T-helper 1 cell treated with Interleukin-12 subunit alpha and Interleukin-12 subunit beta and Interleukin-4 antibody, amounts not matched to agents 30 ng/mL and 1 ng/mL, for 36 hours (primary cell): ENCODE measurements at regions not wholly inside any gene's neighbourhood (a gene's known extent, or its start where the extent isn't known, plus 50 kb on each side); places are given as distances from the start of the nearest gene placed in this dataset.

Source experiments
- intact Hi-C: fragments of 100-400 bp; cut with micrococcal nuclease; formaldehyde crosslinking; loops from one replicate; pipeline ENCODE4 v1.15.1; 2024

DNA sequence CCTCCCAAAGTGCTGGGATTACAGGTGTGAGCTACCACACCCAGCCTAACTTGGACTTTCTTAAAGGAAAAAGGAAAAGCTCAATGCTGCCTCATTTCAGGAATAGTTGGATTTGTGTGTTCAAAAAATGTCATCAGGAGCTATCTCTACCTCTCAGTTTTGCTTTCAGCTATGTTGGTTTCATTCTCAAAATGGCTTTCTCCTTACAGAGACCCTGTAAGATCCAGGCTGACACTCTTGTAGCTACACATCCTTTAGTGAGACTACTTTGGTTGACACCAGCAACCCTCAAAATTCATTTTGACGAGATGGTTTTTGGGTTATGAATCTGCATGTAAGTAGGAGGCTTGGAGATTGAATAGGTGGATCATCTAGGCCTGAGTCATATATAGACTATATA is 269.7 kb upstream of the SORCS1 start:
- intact Hi-C loops, result no loop called here

DNA sequence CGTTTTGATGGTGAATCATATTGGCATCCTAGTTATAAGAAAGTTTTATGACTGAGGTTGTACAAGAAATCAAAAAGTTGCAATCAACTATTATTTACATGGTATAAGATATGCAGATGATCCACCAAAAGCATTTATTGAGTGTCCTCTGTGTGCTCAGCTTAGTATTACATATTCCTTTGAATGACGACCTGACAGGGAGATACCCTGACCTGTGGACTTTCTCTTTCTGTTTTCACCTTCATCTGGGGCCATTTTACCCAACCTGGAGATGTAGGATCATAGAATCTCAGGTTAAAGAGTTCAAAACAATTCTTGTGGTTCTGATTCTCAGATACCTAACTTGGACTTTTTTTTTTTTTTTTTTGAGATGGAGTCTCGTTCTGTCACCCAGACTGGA is 269.1 kb upstream of the SORCS1 start:
- intact Hi-C loops, result no loop called here

DNA sequence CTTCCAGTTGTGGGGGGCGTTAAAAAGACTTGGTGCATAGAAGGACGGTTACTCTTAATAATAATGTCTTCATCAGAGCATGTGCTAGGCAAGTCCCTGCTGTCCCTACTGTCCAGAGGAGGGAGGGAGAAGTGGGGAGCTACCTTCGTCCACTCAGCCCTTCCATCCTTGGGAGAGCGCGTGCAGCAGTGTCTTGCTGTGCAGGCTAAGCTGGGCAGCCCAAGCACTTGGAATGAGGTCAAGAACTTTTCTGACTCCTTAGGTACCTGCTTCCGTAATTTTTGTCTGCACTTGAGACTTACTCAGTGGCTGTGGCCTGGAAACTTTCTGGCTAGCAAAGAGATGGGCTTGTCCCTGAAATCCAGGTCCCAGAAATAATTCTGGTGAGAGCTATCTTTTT is 265.9 kb upstream of the SORCS1 start:
- intact Hi-C loops, result no loop called here

DNA sequence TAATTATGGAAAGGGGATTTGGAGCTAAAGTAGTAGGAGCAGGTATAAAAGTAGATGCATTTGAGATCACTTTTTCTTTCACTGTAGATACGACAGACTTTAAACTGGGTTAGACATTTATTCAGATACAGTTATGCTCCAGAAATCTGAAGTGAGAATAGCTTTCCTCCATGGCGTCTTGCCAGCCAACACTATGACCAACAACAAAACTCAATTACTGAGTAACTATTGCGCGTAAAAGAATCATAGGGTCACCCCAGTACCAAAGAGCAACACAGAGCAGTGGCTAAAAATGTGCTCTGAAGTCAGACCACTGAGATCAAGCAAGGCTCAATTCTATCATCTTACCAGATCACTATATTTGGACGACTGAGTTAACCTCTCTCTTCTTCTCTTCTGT is 262.5 kb upstream of the SORCS1 start:
- intact Hi-C loops, result no loop called here

DNA sequence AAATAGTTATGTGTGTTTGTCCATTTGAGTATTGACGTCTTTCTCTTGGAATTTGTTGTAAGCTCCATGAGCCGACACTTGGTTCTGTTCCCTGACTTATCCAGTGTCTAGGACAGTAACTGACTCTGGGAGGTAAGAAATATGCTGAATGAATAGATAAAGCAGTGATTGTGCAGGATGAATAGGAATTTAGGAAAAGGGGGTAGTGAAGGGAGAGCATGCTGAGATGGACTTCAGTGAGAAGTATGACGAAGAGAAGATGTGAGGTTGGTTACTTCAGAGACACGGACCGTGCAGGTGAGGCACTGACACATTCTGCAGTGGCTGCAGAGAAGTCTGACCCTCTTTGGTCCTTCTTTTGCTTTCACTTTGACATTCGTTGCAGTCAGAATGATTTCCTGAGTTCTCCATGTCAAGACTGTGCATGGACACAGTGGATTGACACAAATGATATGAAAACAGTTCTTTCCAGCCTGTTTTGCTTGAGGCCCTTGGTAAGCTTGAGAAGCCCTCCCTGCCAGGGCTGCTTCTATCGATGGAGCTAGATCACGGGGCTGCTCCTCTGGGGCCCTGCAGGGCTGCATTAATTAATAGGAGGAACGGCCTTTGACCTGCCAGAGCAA is 261.5 kb upstream of the SORCS1 start:
- intact Hi-C loops, result no loop called here

DNA sequence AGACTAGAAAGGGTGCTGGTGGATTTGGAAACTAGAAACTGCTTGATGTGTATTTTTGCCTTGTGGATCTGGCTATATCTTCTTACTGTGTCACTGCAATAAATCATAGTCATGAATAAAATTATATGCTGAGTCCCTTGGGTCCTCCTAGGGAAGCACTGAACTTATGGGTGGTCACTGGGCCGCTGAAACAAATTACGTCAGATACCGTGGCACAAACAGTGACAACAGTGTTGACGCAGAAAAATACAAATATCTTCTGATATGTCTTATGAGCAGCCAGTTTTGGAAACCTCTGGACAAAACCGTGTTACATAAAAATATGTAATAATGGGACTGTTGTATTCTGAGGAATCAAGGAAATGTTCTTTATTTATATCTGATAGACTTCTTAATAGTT is 260.1 kb upstream of the SORCS1 start:
- intact Hi-C loops, result no loop called here

DNA sequence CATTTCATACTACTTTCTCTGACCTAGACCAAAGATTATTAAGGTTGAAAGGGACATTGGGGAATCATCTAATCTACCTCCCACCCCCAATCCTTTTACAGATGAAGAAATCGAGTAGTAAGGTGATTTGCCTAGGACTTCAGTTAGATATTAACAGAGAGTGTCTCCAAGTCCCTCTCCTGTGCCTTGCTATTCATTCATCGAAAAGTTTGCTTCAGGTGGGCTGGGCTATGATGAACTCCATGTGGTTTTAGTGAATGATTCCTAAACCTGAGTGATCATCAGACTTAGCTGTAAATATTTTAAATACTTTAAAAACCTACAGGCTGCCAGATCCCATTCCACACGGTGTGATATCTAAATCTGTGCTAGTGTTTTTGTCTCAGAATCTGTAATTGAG is 259.4 kb upstream of the SORCS1 start:
- intact Hi-C loops, result no loop called here

DNA sequence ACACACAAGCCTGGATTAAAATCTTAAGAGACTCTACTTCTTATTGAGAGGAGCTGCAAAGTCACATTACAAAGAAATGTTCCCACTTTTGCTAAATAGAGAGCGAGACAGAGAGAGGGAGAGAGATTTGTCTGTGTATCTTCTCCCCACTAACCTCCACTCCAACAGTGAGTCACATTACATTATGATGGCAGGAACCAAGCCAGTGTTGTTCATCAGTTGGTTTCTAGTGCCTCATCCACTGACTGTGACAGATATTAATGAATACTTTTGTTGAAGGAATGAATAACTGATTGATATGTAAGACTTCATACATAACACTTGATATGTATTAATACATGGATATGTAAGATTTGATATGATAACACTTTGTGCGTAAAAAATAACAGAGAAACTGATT is 258.2 kb upstream of the SORCS1 start:
- intact Hi-C loops, result no loop called here

DNA sequence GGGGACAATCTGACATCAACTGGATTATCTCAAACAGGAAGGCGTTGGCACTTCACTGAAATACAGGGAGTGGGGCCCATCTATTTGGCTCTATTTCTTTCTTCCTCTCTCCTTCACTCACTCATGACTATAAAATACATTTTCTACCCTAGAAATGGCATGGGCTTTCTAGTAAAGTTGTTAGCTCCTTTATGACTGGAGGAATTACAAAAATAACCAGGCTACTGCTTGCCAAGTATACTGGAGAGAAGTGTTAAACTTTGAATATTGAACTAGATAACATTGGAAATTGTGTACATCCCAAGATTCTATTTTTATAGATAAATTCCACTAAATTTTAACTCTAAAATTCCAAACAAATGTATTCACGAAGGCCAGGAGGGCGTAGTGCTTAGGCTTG is 255.7 kb upstream of the SORCS1 start:
- intact Hi-C loops, result no loop called here

DNA sequence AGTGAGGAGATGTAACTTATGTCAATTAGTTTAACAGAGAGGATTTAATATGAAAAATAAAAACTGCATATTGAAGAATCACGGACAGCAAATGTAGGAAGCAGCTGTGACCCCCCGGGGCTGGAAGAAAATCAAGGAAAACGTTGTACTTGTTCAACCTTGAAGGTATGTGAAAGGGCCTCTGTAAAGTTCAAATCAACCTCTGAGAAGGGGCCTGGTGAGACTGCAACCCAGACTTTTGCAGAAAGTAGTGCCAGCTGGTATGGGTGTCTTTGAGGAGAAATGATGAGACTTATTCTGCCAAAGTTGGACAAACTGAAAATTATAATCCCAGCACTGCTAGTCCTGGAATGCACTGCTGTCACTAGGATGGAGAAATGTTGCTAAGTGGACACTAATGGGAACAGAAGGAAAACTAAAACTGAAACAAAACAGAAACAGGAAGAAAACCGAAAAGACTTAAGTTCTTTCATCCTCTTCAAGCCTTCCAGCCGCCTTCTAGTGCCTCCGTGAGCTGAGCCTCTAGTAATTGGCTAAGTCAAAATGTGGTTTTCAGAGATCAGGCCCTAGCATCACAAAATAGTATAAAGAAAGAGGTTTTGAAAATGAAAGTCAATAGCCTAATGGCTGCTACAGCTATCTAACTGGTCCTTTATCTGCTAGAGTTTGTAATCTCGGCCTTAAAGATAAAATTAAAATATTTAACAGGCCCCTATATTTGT is 253.7 kb upstream of the SORCS1 start:
- intact Hi-C loops, result no loop called here

DNA sequence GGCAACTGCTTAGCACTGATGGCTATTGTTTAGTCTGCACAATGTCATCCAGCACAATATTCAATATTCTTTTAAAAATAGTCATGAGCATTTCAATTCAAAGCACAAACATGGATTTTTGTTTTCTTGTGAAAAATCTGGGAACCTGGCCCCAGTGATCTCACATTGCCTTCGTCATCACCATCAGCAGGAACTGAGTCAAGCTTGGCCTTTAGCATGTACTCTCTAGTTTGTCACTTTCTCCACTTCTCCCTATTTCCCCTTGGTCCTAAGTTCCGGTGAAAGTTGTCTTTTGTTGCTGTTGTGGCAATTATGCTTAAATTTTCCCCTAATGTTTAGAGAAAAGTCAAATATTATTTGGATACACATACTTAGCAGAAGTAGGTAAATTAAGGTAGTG is 252.9 kb upstream of the SORCS1 start:
- intact Hi-C loops, result no loop called here

DNA sequence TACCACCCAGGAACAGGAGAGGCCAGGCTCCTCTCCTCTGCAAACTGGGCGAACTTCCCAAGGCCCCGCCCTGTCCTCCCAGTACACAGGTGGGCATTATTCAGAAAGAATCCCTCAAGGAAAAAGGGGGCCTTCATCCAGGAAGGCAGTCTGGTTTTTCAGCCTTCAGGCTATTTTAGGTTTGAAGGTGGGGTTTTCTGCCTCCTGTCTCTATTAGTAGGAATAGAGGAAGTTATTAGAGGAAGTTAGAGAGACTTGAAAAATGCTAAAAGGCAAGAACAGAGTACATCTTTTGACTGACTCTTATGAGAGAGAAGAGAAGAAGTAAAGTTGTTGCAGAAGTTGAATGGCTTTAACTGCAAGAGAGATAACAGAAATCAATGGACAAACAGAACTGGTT is 250.9 kb upstream of the SORCS1 start:
- intact Hi-C loops, result no loop called here

DNA sequence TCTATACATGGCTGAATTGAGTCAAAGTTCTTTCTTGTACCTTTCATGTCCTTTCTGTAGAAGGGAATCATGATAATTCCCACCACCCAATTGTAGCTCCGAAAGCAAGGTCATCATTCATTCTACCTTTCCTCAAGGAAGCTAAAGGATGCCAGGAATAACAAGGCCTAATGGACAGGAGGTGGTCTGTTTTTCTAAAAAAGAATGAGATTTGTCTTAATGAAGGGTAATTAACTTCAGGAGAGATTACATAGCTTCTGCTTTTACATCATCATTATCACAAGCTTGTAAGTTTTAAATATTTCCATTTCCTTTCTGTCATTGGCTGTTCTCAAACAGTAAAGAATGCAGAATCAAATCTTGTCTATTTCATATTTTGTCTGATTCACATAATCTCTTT is 249.5 kb upstream of the SORCS1 start:
- intact Hi-C loops, result no loop called here

DNA sequence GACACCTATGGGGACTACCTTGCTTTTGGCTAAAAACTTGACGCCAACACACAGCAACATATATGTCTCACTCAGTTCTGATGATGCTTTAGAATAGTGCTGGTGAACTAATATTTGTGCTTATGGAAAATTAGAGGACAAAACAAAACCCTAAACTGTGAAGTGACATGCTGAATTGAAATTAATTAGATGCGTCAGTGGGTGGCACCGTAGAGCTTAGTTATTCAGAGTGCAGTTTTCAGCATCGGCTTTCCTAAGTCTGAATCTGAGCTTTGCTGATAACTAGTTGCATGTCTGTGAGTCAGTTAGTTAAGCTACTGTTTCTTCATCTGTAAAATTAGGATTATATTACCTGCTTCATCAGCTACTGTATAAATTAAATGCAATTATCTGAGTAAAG is 245.0 kb upstream of the SORCS1 start:
- intact Hi-C loops, result no loop called here

DNA sequence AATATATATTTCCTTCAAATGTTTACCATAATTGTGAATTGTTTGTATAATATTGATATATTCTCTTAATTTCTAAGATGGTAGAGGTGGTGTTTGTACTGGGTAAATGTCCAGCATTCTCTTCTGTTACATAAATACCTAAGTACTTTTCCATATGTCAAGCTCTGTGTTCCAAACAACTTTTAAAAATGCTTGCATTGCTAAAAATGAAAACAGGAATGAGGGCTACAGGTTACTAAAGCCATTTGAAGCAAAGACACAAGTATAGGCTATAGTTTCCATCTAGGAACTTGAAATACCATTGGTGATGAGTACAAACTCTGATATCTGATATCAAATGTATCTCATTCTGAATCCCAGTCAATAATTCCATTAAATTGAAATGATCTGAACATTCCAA is 233.6 kb upstream of the SORCS1 start:
- intact Hi-C loops, result no loop called here

DNA sequence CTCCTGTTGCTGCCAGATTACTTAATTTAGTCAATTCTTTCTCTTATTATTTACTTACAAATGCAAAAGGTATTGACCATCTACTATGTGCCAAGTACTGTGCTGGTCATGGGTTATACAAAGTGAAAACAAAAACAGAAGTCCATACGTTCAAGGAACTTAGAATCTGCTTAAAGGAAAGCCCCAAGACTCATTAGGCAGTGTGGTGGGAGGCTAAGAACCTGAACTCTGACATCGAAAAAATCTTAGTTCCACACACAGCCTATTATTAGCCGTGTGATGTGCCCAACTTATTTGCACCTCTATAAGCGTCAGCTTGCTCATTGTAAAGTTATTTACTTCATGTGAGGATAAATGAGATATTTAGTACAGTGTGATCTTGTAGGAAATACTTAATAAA is 227.4 kb upstream of the SORCS1 start:
- intact Hi-C loops, result no loop called here

DNA sequence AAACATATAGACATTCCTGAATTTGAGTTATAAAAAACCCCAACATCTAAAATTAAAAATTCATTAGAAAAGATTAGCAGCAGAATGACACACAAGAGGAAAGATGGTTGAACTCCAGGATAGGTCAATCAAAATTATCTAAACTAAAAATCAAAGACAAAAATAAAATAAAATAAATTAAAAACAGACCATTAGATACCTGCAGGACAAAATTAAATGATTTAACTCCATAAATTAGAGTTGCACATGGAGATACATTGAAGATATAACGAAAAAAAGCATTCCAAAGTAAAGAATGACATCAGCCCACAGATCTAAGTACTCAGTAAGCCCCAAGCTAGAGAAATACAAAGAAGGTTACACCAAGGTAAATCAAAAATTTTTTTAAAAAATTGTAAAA is 226.1 kb upstream of the SORCS1 start:
- intact Hi-C loops, result no loop called here

DNA sequence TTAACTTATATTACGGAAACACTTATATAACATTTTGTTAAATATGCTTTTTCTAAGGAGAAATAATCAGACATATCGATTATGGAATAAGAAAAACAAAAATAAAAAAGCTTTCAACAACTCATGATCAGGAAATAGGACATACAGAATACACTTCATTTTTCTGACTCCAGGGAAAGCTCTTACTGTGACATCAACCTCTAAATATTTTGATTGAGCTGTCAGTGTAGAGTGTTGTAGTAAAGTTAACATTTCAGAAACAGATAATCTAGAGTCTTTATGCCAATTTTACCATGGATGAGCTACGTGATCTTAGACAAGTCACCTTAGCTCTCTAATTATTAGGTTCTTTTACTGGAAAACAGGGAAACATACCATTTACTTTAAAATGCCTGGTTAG is 218.9 kb upstream of the SORCS1 start:
- intact Hi-C loops, result no loop called here

DNA sequence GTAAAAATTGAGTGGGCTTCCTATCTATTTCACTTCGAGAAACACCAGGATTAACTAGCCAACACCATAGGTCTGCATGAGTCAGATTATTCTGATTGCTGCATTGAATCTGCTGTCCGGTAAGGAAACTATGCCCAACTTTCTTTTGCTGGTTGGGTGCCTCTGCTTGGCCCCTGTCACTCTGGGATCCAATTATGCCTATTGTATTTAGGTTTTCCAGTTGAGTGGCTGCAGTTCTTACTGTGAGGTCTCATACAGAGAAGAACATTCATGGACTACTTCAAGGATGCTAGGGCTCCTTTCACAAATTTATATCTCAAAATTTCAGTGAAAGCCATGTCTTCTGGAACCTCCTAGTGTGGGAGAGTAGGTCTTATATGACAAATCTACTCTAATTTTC is 215.1 kb upstream of the SORCS1 start:
- intact Hi-C loops, result no loop called here

DNA sequence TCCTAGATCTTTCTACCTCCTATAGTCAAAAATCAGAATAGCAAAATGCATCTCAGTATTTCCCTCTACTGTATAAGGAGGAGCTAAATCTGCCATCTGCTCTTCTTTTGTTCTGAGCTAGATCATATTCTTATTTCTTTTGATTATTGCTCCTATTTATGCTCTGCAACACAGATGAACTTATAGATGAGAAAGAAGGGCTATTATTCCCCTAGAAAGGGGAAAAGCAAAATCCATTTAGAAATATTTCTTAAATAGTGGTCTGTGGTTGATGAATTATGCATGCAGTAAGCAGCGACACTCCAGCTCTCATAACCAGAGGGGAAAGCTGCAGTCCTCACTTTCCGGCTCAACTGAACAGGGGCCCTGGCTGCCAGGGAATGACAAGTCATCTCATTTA is 207.3 kb upstream of the SORCS1 start:
- intact Hi-C loops, result no loop called here

DNA sequence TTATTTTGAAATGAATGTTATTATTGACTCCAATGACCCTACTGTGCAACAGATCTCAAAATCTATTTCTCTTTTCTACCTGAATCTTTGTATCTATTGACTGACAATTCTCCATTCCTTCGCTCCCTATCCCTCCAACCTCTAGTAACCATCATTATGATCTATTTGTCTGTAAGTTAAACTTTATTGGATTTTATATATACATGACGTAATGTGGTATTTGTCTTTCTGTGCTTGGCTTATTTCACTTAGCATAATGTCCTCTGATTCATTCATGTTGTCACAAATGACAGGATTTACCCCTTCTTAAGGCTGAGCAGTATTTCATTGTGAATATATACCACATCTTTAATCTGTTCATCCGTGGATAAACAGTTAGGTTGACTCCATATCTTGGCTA is 200.4 kb upstream of the SORCS1 start:
- intact Hi-C loops, result no loop called here

DNA sequence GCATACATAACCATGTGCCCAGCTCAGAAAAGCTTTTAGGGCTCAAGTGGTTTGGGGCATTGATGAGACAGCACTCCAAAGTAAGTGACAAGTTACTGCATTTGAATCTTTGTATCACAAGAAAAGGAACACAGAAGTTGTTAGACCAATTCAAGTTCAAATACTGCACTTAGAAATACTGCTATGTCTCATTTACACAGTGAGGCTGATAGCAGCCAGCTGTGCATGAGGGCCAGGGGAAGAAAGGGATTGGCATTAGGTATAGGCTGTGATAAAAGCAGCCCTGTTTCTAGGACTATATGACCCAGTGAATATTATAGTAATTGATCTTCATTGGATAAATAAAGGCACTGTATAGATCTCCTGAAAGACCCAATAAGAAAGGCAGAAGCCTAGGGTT is 197.8 kb upstream of the SORCS1 start:
- intact Hi-C loops, result no loop called here

DNA sequence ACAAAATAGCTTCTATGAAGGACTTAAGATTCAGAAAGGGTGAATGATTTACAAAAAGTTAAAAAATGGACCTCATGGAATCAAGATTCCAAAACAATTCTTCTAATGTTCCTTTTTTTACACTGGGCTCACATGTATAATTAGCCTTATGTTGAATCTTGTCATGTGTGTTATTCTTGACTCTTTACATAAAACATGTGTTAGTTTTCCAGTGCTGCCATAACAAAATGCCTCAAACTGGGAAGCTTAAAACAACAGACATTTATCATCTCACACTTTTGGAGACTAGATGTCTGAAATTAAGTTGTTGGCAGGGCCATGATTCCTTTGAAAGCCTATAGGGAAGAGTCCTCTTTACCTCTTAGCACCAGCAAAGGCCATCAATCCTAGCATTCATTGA is 192.5 kb upstream of the SORCS1 start:
- intact Hi-C loops, result no loop called here

DNA sequence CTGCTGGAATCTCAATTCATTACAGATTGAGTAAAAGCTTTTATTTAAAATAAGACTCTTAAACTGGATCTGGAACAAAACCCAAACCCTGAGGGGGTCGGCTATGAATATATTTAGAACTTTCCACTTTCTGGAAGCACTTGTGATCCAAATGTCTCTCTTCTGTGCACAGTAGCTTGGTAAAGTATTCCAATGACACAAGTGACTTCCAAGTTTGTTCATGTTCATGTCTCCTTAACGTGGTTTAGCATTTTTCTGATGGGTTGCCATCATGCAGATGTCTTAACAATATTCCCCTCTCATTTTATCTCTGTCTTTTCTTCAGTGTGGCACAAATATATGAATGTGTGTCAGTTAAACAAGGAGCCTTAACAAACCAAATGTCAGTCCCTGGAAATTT is 191.9 kb upstream of the SORCS1 start:
- intact Hi-C loops, result no loop called here
